ENCODE measurements at regions not wholly inside any gene's neighbourhood (a gene's known extent, or its start where the extent isn't known, plus 50 kb on each side); places are given as distances from the start of the nearest gene placed in this dataset.

GRCh38 chr18:52046842-52047241, 293.2 kb upstream of the DCC start:
- TF ChIP-seq POLR2A (IDR thresholded peaks at IDR 0.05; ENCODE audit: low read length) (no peak), GATA1 (IDR thresholded peaks at IDR 0.05; ENCODE audit: low read depth, low read length) (no peak)
